Activated CD8-positive, alpha-beta T cell treated with anti-CD3 and anti-CD28 coated beads, Interleukin-2, amount 10 ng/mL, durations not matched to agents 7 days and 5 days (primary cell): ENCODE measurements at regions not wholly inside any gene's neighbourhood (a gene's known extent, or its start where the extent isn't known, plus 50 kb on each side); places are given as distances from the start of the nearest gene placed in this dataset.
"Not testable (repeated sequence)": the region's sequence is repeated elsewhere in the genome, so short reads cannot be mapped to it uniquely, and the experiment has no call there.

Experiments used
- ATAC-seq: fragments of 150-1000 bp; cut with Tn5 transposase; one replicate; pipeline ENCODE4 v1.10.0; 2021; ENCODE audit warnings: moderate library complexity
- CTCF ChIA-PET: fragments of 350-600 bp; sonication (Branson Sonifier 250); formaldehyde crosslinking; loops from one replicate; lab custom pipeline; 2021; ENCODE audit warnings: antibody characterized with exemption; lab: Charles Lee
- POLR2A ChIA-PET: fragments of 350-600 bp; sonication (Branson Sonifier 250); formaldehyde crosslinking; loops from one replicate; lab custom pipeline; 2021; ENCODE audit warnings: antibody characterized with exemption; lab: Charles Lee
- DNase-seq: peaks from one replicate; pipeline ENCODE4 v3.0.0-alpha.2; 2020
- H3K27ac Mint-ChIP-seq: one replicate; pipeline ENCODE4 v1.8.0; 2021; ENCODE audit warnings: mild to moderate bottlenecking, mixed read lengths
- H3K27me3 Mint-ChIP-seq: one replicate; pipeline ENCODE4 v1.8.0; 2021; ENCODE audit warnings: low read depth, mixed read lengths
- H3K36me3 Mint-ChIP-seq: one replicate; pipeline ENCODE4 v1.8.0; 2021; ENCODE audit warnings: low read depth, mixed read lengths
- H3K4me1 Mint-ChIP-seq: one replicate; pipeline ENCODE4 v1.8.0; 2021; ENCODE audit warnings: low read depth, mixed read lengths
- H3K4me3 Mint-ChIP-seq: one replicate; pipeline ENCODE4 v1.8.0; 2021; ENCODE audit warnings: mild to moderate bottlenecking, mixed read lengths
- H3K9me3 Mint-ChIP-seq: one replicate; pipeline ENCODE4 v1.8.0; 2022; ENCODE audit warnings: mixed read lengths; ENCODE audit not compliant: insufficient read depth

- H3K27ac Mint-ChIP-seq, POLR2A ChIA-PET, ATAC-seq, DNase-seq, H3K27me3 Mint-ChIP-seq, H3K4me3 Mint-ChIP-seq, H3K4me1 Mint-ChIP-seq, CTCF ChIA-PET: not testable (repeated sequence)
- H3K36me3 Mint-ChIP-seq = peaks cover 11% of the 10 kb centered on the region
- peaks cover 12% of the 10 kb centered on the region for H3K9me3 Mint-ChIP-seq
Observed at GRCh38 chr2:91422102-91422501, 2730.6 kb downstream of the RPIA start.

GRCh38 chr2:91427148-91427547, 2735.7 kb downstream of the RPIA start:
- H3K27ac Mint-ChIP-seq, CTCF ChIA-PET, H3K9me3 Mint-ChIP-seq, H3K4me1 Mint-ChIP-seq, POLR2A ChIA-PET, H3K27me3 Mint-ChIP-seq, ATAC-seq, DNase-seq, H3K4me3 Mint-ChIP-seq, H3K36me3 Mint-ChIP-seq: not testable (repeated sequence)

- H3K36me3 Mint-ChIP-seq, DNase-seq, CTCF ChIA-PET, H3K9me3 Mint-ChIP-seq, H3K27ac Mint-ChIP-seq, POLR2A ChIA-PET, ATAC-seq, H3K4me3 Mint-ChIP-seq, H3K27me3 Mint-ChIP-seq, H3K4me1 Mint-ChIP-seq: not testable (repeated sequence)
Observed at GRCh38 chr2:91441932-91442245, 2750.4 kb downstream of the RPIA start.

GRCh38 chr2:91442246-91442905, 2750.9 kb downstream of the RPIA start:
- Mint-ChIP-seq H3K27ac (no peak overlapping the region), H3K36me3 (peaks cover 5% of the 10 kb centered on the region), H3K27me3 (peaks cover 6% of the 10 kb centered on the region), H3K9me3 (no peaks in the 10 kb centered on the region), H3K4me1 (no peaks in the 10 kb centered on the region), H3K4me3 (no peak overlapping the region)
- DNase-seq (no peak), ATAC-seq (no peak)
- POLR2A ChIA-PET = no interaction called here
- CTCF ChIA-PET = no interaction called here

- H3K4me3 Mint-ChIP-seq, H3K4me1 Mint-ChIP-seq, H3K27ac Mint-ChIP-seq, DNase-seq, POLR2A ChIA-PET, CTCF ChIA-PET, H3K36me3 Mint-ChIP-seq, ATAC-seq, H3K9me3 Mint-ChIP-seq, H3K27me3 Mint-ChIP-seq: not testable (repeated sequence)
Observed at GRCh38 chr2:91442906-91443729, 2751.6 kb downstream of the RPIA start.

GRCh38 chr2:91443730-91444115, 2752.2 kb downstream of the RPIA start:
- ATAC-seq, H3K9me3 Mint-ChIP-seq, H3K36me3 Mint-ChIP-seq, POLR2A ChIA-PET, H3K4me1 Mint-ChIP-seq, CTCF ChIA-PET, DNase-seq, H3K27me3 Mint-ChIP-seq: not testable (repeated sequence)
- peak overlapping the region; percentile 55 for H3K27ac Mint-ChIP-seq
- peak overlapping the region; percentile 45 for H3K4me3 Mint-ChIP-seq

GRCh38 chr2:91445705-91446104, 2754.2 kb downstream of the RPIA start:
- H3K4me1 Mint-ChIP-seq, H3K27ac Mint-ChIP-seq, H3K4me3 Mint-ChIP-seq, POLR2A ChIA-PET, ATAC-seq, H3K27me3 Mint-ChIP-seq, DNase-seq, CTCF ChIA-PET, H3K9me3 Mint-ChIP-seq, H3K36me3 Mint-ChIP-seq: not testable (repeated sequence)

- H3K27me3 Mint-ChIP-seq, POLR2A ChIA-PET, H3K27ac Mint-ChIP-seq, CTCF ChIA-PET, ATAC-seq, H3K9me3 Mint-ChIP-seq, DNase-seq, H3K4me3 Mint-ChIP-seq, H3K4me1 Mint-ChIP-seq, H3K36me3 Mint-ChIP-seq: not testable (repeated sequence)
Observed at GRCh38 chr2:91446489-91446888, 2755.0 kb downstream of the RPIA start.

- H3K9me3 Mint-ChIP-seq, DNase-seq, H3K4me1 Mint-ChIP-seq, ATAC-seq, H3K27ac Mint-ChIP-seq, POLR2A ChIA-PET, CTCF ChIA-PET, H3K36me3 Mint-ChIP-seq, H3K27me3 Mint-ChIP-seq, H3K4me3 Mint-ChIP-seq: not testable (repeated sequence)
Observed at GRCh38 chr2:91446915-91447314, 2755.4 kb downstream of the RPIA start.

- H3K27me3 Mint-ChIP-seq, H3K9me3 Mint-ChIP-seq, CTCF ChIA-PET, H3K27ac Mint-ChIP-seq, H3K4me3 Mint-ChIP-seq, ATAC-seq, POLR2A ChIA-PET, DNase-seq, H3K4me1 Mint-ChIP-seq, H3K36me3 Mint-ChIP-seq: not testable (repeated sequence)
Observed at GRCh38 chr2:91447508-91447907, 2756.0 kb downstream of the RPIA start.

- H3K27ac Mint-ChIP-seq, ATAC-seq, POLR2A ChIA-PET, H3K36me3 Mint-ChIP-seq, H3K9me3 Mint-ChIP-seq, DNase-seq, H3K4me3 Mint-ChIP-seq, H3K27me3 Mint-ChIP-seq, H3K4me1 Mint-ChIP-seq, CTCF ChIA-PET: not testable (repeated sequence)
Observed at GRCh38 chr2:91462292-91462691, 2770.8 kb downstream of the RPIA start.

- H3K36me3 Mint-ChIP-seq, H3K4me1 Mint-ChIP-seq, CTCF ChIA-PET, H3K4me3 Mint-ChIP-seq, H3K9me3 Mint-ChIP-seq, POLR2A ChIA-PET, H3K27ac Mint-ChIP-seq, DNase-seq, H3K27me3 Mint-ChIP-seq, ATAC-seq: not testable (repeated sequence)
Observed at GRCh38 chr2:91463007-91463406, 2771.5 kb downstream of the RPIA start.
